ENCODE measurements at regions not wholly inside any gene's neighbourhood (a gene's known extent, or its start where the extent isn't known, plus 50 kb on each side); places are given as distances from the start of the nearest gene placed in this dataset.

DNA sequence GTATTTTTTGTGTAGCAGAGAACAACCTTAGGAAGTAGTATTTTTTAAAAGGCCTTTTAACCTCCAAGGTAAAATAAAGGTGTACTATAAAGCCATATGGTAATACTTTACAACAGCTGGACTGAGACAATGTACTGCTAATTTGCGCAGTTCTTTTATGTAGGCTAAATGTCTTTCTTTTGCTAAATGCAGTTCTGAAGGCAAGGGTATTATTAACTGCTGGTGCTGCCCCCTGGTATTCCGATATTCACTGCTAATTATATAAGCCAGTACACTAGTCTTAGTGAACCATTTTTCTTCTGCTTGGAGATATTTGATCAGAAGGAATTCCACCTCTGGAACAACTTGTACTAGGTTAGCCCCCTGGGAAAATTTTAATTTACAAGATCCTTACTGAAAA, 272.0 kb upstream of the FERD3L start:
- TF ChIP-seq, protein P1, sequence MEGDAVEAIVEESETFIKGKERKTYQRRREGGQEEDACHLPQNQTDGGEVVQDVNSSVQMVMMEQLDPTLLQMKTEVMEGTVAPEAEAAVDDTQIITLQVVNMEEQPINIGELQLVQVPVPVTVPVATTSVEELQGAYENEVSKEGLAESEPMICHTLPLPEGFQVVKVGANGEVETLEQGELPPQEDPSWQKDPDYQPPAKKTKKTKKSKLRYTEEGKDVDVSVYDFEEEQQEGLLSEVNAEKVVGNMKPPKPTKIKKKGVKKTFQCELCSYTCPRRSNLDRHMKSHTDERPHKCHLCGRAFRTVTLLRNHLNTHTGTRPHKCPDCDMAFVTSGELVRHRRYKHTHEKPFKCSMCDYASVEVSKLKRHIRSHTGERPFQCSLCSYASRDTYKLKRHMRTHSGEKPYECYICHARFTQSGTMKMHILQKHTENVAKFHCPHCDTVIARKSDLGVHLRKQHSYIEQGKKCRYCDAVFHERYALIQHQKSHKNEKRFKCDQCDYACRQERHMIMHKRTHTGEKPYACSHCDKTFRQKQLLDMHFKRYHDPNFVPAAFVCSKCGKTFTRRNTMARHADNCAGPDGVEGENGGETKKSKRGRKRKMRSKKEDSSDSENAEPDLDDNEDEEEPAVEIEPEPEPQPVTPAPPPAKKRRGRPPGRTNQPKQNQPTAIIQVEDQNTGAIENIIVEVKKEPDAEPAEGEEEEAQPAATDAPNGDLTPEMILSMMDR (IDR thresholded peaks at IDR 0.05): no peak
- TF ChIP-seq POLR2A (IDR thresholded peaks at IDR 0.05): no peak

Measured in breast epithelium (tissue), 3 donors.